ENCODE measurements at regions not wholly inside any gene's neighbourhood (a gene's known extent, or its start where the extent isn't known, plus 50 kb on each side); places are given as distances from the start of the nearest gene placed in this dataset.

- Mint-ChIP-seq H3K4me3 (no peak overlapping the region), H3K9me3 (no peaks in the 10 kb centered on the region), H3K4me1 (no peaks in the 10 kb centered on the region), H3K27ac (no peak overlapping the region), H3K27me3 (no peaks in the 10 kb centered on the region), H3K36me3 (ENCODE audit: low read depth) (no peaks in the 10 kb centered on the region)
- CTCF ChIA-PET: no interaction called here
- DNase-seq: no peak
- POLR2A ChIA-PET: no interaction called here
Observed at GRCh38 chr4:126547352-126547751, 1085.4 kb upstream of the INTU start.

- H3K36me3 Mint-ChIP-seq (ENCODE audit: low read depth): no peaks in the 10 kb centered on the region
- no peak for DNase-seq
- H3K4me1 Mint-ChIP-seq: no peaks in the 10 kb centered on the region
- ChIA-PET POLR2A (no interaction called here), CTCF (no interaction called here)
- H3K9me3 Mint-ChIP-seq: no peaks in the 10 kb centered on the region
- no peaks in the 10 kb centered on the region for H3K27me3 Mint-ChIP-seq
- no peak overlapping the region for H3K4me3 Mint-ChIP-seq
- H3K27ac Mint-ChIP-seq: no peak overlapping the region
Observed at GRCh38 chr4:126548890-126549289, 1083.9 kb upstream of the INTU start.

GRCh38 chr4:126552321-126552720, 1080.4 kb upstream of the INTU start:
- Mint-ChIP-seq H3K9me3 (peaks cover 3% of the 10 kb centered on the region), H3K27ac (no peak overlapping the region), H3K36me3 (ENCODE audit: low read depth) (no peaks in the 10 kb centered on the region), H3K4me1 (no peaks in the 10 kb centered on the region), H3K4me3 (no peak overlapping the region), H3K27me3 (no peaks in the 10 kb centered on the region)
- CTCF ChIA-PET: no interaction called here
- DNase-seq: no peak
- POLR2A ChIA-PET: no interaction called here

- POLR2A ChIA-PET: no interaction called here
- CTCF ChIA-PET: no interaction called here
- no peak overlapping the region for H3K4me3 Mint-ChIP-seq
- H3K27me3 Mint-ChIP-seq: no peaks in the 10 kb centered on the region
- no peak overlapping the region for H3K27ac Mint-ChIP-seq
- H3K9me3 Mint-ChIP-seq: peaks cover 3% of the 10 kb centered on the region
- H3K36me3 Mint-ChIP-seq (ENCODE audit: low read depth): no peaks in the 10 kb centered on the region
- no peaks in the 10 kb centered on the region for H3K4me1 Mint-ChIP-seq
- DNase-seq: no peak
Observed at GRCh38 chr4:126553248-126553647, 1079.5 kb upstream of the INTU start.

- Mint-ChIP-seq H3K4me1 (no peaks in the 10 kb centered on the region), H3K9me3 (peaks cover 3% of the 10 kb centered on the region), H3K27me3 (no peaks in the 10 kb centered on the region), H3K4me3 (no peak overlapping the region), H3K27ac (no peak overlapping the region), H3K36me3 (ENCODE audit: low read depth) (no peaks in the 10 kb centered on the region)
- ChIA-PET POLR2A (no interaction called here), CTCF (no interaction called here)
- no peak for DNase-seq
Observed at GRCh38 chr4:126558596-126558995, 1074.2 kb upstream of the INTU start.

- Mint-ChIP-seq H3K27me3 (no peaks in the 10 kb centered on the region), H3K36me3 (ENCODE audit: low read depth) (no peaks in the 10 kb centered on the region), H3K4me1 (no peaks in the 10 kb centered on the region), H3K27ac (no peak overlapping the region), H3K9me3 (no peaks in the 10 kb centered on the region), H3K4me3 (no peak overlapping the region)
- CTCF ChIA-PET: no interaction called here
- POLR2A ChIA-PET: no interaction called here
- DNase-seq: no peak
Observed at GRCh38 chr4:126559961-126560360, 1072.8 kb upstream of the INTU start.

- Mint-ChIP-seq H3K27me3 (no peaks in the 10 kb centered on the region), H3K9me3 (no peaks in the 10 kb centered on the region), H3K4me3 (no peak overlapping the region), H3K27ac (no peak overlapping the region), H3K36me3 (ENCODE audit: low read depth) (no peaks in the 10 kb centered on the region), H3K4me1 (no peaks in the 10 kb centered on the region)
- DNase-seq: no peak
- ChIA-PET CTCF (no interaction called here), POLR2A (no interaction called here)
Observed at GRCh38 chr4:126560794-126561193, 1072.0 kb upstream of the INTU start.

- CTCF ChIA-PET: no interaction called here
- Mint-ChIP-seq H3K4me3 (no peak overlapping the region), H3K4me1 (no peaks in the 10 kb centered on the region), H3K36me3 (ENCODE audit: low read depth) (no peaks in the 10 kb centered on the region), H3K9me3 (no peaks in the 10 kb centered on the region), H3K27ac (no peak overlapping the region), H3K27me3 (no peaks in the 10 kb centered on the region)
- DNase-seq: no peak
- POLR2A ChIA-PET: no interaction called here
Observed at GRCh38 chr4:126563389-126563788, 1069.4 kb upstream of the INTU start.

GRCh38 chr4:126564283-126564854, 1068.4 kb upstream of the INTU start:
- ChIA-PET POLR2A (no interaction called here), CTCF (no interaction called here)
- H3K9me3 Mint-ChIP-seq: no peaks in the 10 kb centered on the region
- no peaks in the 10 kb centered on the region for H3K36me3 Mint-ChIP-seq (ENCODE audit: low read depth)
- H3K27ac Mint-ChIP-seq: no peak overlapping the region
- H3K27me3 Mint-ChIP-seq: no peaks in the 10 kb centered on the region
- no peaks in the 10 kb centered on the region for H3K4me1 Mint-ChIP-seq
- no peak for DNase-seq
- H3K4me3 Mint-ChIP-seq: no peak overlapping the region

GRCh38 chr4:126568652-126569570, 1063.8 kb upstream of the INTU start:
- CTCF ChIA-PET: no interaction called here
- DNase-seq: no peak
- H3K36me3 Mint-ChIP-seq (ENCODE audit: low read depth): no peaks in the 10 kb centered on the region
- H3K4me3 Mint-ChIP-seq: no peak overlapping the region
- no peaks in the 10 kb centered on the region for H3K9me3 Mint-ChIP-seq
- no peaks in the 10 kb centered on the region for H3K4me1 Mint-ChIP-seq
- H3K27me3 Mint-ChIP-seq: no peaks in the 10 kb centered on the region
- POLR2A ChIA-PET: no interaction called here
- no peak overlapping the region for H3K27ac Mint-ChIP-seq

GRCh38 chr4:126572264-126572663, 1060.5 kb upstream of the INTU start:
- no peak for DNase-seq
- Mint-ChIP-seq H3K27me3 (no peaks in the 10 kb centered on the region), H3K9me3 (no peaks in the 10 kb centered on the region), H3K36me3 (ENCODE audit: low read depth) (no peaks in the 10 kb centered on the region), H3K4me3 (no peak overlapping the region), H3K4me1 (no peaks in the 10 kb centered on the region), H3K27ac (no peak overlapping the region)
- ChIA-PET POLR2A (no interaction called here), CTCF (no interaction called here)

- ChIA-PET POLR2A (no interaction called here), CTCF (interaction anchor here (2.0 kb wide), 1 partner anchor 16 kb away, joined by 4 read pairs; no protein-coding TSS in a partner anchor)
- H3K4me1 Mint-ChIP-seq: no peaks in the 10 kb centered on the region
- H3K4me3 Mint-ChIP-seq: no peak overlapping the region
- no peaks in the 10 kb centered on the region for H3K27me3 Mint-ChIP-seq
- H3K36me3 Mint-ChIP-seq (ENCODE audit: low read depth): no peaks in the 10 kb centered on the region
- no peak overlapping the region for H3K27ac Mint-ChIP-seq
- DNase-seq: no peak
- peaks cover 4% of the 10 kb centered on the region for H3K9me3 Mint-ChIP-seq
Observed at GRCh38 chr4:126582737-126583136, 1050.0 kb upstream of the INTU start.

- H3K4me1 Mint-ChIP-seq: no peaks in the 10 kb centered on the region
- no peak overlapping the region for H3K27ac Mint-ChIP-seq
- H3K36me3 Mint-ChIP-seq (ENCODE audit: low read depth): no peaks in the 10 kb centered on the region
- no peak for DNase-seq
- H3K9me3 Mint-ChIP-seq: peaks cover 4% of the 10 kb centered on the region
- H3K27me3 Mint-ChIP-seq: no peaks in the 10 kb centered on the region
- no peak overlapping the region for H3K4me3 Mint-ChIP-seq
- ChIA-PET CTCF (interaction anchor here (2.0 kb wide), 1 partner anchor 16 kb away, joined by 4 read pairs; no protein-coding TSS in a partner anchor), POLR2A (no interaction called here)
Observed at GRCh38 chr4:126583509-126583908, 1049.2 kb upstream of the INTU start.

- Mint-ChIP-seq H3K4me1 (no peaks in the 10 kb centered on the region), H3K27me3 (no peaks in the 10 kb centered on the region), H3K36me3 (ENCODE audit: low read depth) (no peaks in the 10 kb centered on the region), H3K27ac (no peak overlapping the region), H3K4me3 (no peak overlapping the region), H3K9me3 (no peaks in the 10 kb centered on the region)
- POLR2A ChIA-PET: no interaction called here
- CTCF ChIA-PET: no interaction called here
- no peak for DNase-seq
Observed at GRCh38 chr4:126591583-126591982, 1041.2 kb upstream of the INTU start.

Measured in activated CD4-positive, alpha-beta memory T cell treated with anti-CD3 and anti-CD28 coated beads, Interleukin-2, amount 10 ng/mL, durations not matched to agents 7 days and 5 days (primary cell).